ENCODE measurements at regions not wholly inside any gene's neighbourhood (a gene's known extent, or its start where the extent isn't known, plus 50 kb on each side); places are given as distances from the start of the nearest gene placed in this dataset.

DNA sequence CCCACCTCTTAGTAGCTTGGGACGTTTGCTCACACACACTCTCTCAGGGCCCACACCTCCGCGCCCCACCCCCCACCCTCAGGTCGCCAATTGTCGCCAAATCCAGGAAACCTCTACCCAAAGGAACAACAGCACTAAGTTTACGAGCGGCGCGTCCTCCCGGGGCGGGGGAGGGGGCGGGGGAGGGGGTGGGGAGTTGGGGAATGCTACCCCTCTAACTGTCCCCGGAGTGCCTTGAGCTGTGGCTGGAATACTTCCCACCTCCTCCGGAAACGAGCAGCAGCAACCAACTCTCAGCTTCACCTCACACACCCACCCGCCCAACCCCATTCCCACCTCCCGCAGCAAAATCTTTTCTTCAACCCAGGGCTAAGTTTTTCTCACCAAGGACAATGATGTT is 135.6 kb upstream of the ZIC3 start:
- no peak for DNase-seq (ENCODE audit: low spot score)
- H3K4me3 ChIP-seq: no peak overlapping the region

GRCh38 chrX:137428766-137429591 is 136.9 kb upstream of the ZIC3 start:
- TF ChIP-seq CTCF (IDR thresholded peaks at IDR 0.05): no peak
- no peak for DNase-seq (ENCODE audit: low spot score)
- Histone ChIP-seq H3K4me3 (peak overlapping the region; percentile 72), H3K27ac (no peak overlapping the region)

More for the DNA sequence above, 135.6 kb upstream of the ZIC3 start:
- no peak for TF ChIP-seq CTCF (IDR thresholded peaks at IDR 0.05)
- H3K27ac ChIP-seq: no peak overlapping the region

DNA sequence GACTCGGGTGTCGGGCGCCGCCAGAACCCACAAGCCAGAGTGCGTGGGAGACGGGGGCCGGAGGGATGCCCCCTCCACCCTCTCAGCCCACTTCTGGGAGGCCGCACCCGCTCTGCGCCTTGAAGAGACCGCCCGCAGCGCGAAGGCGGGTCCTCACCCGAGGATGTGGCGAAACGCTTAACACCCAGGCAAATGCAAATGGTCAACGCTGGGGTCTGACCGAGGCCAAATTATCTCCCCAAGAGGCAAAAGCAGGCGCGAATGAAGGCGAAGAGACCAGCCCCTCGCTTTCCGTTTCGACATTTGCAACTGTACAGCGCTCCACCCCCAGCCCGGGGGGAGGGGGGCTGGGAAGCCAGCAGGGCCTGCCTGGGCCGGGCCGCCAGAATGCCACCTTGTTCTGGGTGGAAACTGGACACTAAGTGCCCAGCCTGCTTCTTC is 137.7 kb upstream of the ZIC3 start:
- no peak for DNase-seq (ENCODE audit: low spot score)
- H3K27ac ChIP-seq: no peak overlapping the region
- peak overlapping the region; percentile 72 for H3K4me3 ChIP-seq
- no peak for TF ChIP-seq CTCF (IDR thresholded peaks at IDR 0.05)

- no peak for TF ChIP-seq CTCF (IDR thresholded peaks at IDR 0.05)
- peak overlapping the region; percentile 72 for H3K4me3 ChIP-seq
Measured at GRCh38 chrX:137427816-137428215, 138.1 kb upstream of the ZIC3 start.

DNA sequence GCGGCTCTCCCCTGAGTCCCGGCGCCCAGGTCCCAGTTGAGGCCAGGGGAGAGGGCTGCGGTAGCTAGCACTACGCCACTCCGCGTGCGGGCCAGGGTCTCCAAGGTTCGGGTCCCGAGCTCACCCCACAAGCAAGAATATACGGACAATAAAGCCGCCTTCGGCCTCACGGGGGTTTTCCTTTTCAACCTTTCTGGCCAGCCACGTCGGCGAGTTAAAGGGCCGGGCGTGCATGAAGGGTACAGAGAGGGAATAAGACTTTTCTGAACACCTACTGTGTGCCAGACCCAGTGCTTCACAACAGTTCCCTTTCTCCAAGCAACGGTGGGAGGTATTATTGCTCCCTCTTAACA is 138.5 kb upstream of the ZIC3 start:
- H3K4me3 ChIP-seq: peak overlapping the region; percentile 72
- no peak for TF ChIP-seq CTCF (IDR thresholded peaks at IDR 0.05)
- DNase-seq (ENCODE audit: low spot score): no peak
- no peak overlapping the region for H3K27ac ChIP-seq

More at GRCh38 chrX:137427816-137428215, 138.1 kb upstream of the ZIC3 start:
- H3K27ac ChIP-seq: no peak overlapping the region
- DNase-seq (ENCODE audit: low spot score): no peak

DNA sequence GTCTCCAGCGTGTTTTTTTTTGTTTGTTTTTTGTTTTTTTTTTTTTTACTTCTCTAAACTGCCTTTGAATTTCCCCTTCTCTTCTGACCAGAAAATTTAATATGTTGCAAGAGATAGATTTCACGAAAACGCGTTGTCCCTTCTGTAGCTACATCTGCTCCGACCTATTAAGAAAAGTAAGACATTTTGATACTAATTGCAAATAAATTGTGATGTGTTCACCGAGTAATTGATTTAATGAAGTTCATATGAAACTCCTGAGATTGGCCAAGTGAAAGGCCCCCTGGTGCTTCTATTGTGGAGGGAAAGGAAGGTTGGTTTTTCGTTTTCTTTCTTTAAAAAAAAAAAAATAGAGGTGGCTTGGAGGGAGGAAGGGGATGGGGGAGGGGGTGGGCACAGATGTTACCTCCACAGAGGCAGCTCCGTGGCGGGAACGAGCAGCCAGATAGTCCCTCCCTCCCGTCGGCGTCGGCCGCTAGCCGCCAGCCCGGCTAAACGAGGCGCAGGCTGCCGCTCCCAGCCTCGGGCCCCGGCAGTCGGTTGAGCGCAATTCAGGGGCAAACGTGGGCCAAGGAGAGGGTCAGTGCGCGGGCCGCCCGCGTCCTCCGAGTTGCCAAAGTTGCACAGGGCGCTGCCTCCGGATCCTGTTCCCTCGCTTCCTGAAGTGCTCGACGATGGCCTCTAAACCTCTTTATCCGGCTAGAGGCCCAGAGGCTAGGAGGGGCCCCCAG is 139.1 kb upstream of the ZIC3 start:
- no peak for TF ChIP-seq CTCF (IDR thresholded peaks at IDR 0.05)
- Histone ChIP-seq H3K27ac (no peak overlapping the region), H3K4me3 (peak overlapping the region; percentile 72)
- DNase-seq (ENCODE audit: low spot score): no peak
